MM.1S (cell line): ENCODE measurements at regions not wholly inside any gene's neighbourhood (a gene's known extent, or its start where the extent isn't known, plus 50 kb on each side); places are given as distances from the start of the nearest gene placed in this dataset.

Source experiments
- DNase-seq: peaks from one replicate; pipeline ENCODE4 v3.0.0-alpha.2; 2015
- H2AFZ ChIP-seq: fragments of 300-600 bp; sonication (generic); 2 replicates; pipeline ENCODE4 v1.6.0; 2016; ENCODE audit warnings: antibody characterized with exemption, low read length
- H3F3A ChIP-seq: fragments of 300-600 bp; sonication (generic); 2 replicates; pipeline ENCODE4 v1.6.1; 2016; ENCODE audit warnings: mild to moderate bottlenecking, antibody characterized with exemption, low read length, moderate library complexity, mixed read lengths; ENCODE audit not compliant: insufficient read depth
- H3K27ac ChIP-seq: fragments of 300-600 bp; sonication (generic); 2 replicates; pipeline ENCODE4 v1.5.1; 2016; ENCODE audit warnings: mild to moderate bottlenecking, low read length
- H3K27me3 ChIP-seq: fragments of 300-600 bp; sonication (generic); replicated peaks from 2 replicates; pipeline ENCODE4 v1.6.0; 2016; ENCODE audit warnings: low read length; ENCODE audit not compliant: insufficient read depth
- H3K36me3 ChIP-seq: fragments of 300-600 bp; sonication (generic); replicated peaks from 2 replicates; pipeline ENCODE4 v1.6.1; 2016; ENCODE audit warnings: mild to moderate bottlenecking, low read length, mixed read lengths; ENCODE audit not compliant: insufficient read depth
- H3K4me1 ChIP-seq: fragments of 300-600 bp; sonication (generic); 2 replicates; pipeline ENCODE4 v1.6.1; 2016; ENCODE audit warnings: low read length, mixed read lengths
- H3K4me2 ChIP-seq: fragments of 300-600 bp; sonication (generic); 2 replicates; pipeline ENCODE4 v1.6.0; 2016; ENCODE audit warnings: low read depth, low read length
- H3K4me3 ChIP-seq: fragments of 300-600 bp; sonication (generic); 2 replicates; pipeline ENCODE4 v1.5.1; 2016; ENCODE audit warnings: low read length, mixed read lengths
- H3K79me2 ChIP-seq: fragments of 300-600 bp; sonication (generic); 2 replicates; pipeline ENCODE4 v1.6.1; 2016; ENCODE audit warnings: mixed run types, low read length, mixed read lengths
- H3K9ac ChIP-seq: fragments of 300-600 bp; sonication (generic); 2 replicates; pipeline ENCODE4 v1.6.1; 2016; ENCODE audit warnings: low read length, mixed read lengths
- H3K9me2 ChIP-seq: fragments of 300-600 bp; sonication (generic); replicated peaks from 2 replicates; pipeline ENCODE4 v1.6.1; 2016; ENCODE audit warnings: mild to moderate bottlenecking, low read length, mixed read lengths; ENCODE audit not compliant: insufficient read depth
- H3K9me3 ChIP-seq: fragments of 300-600 bp; sonication (generic); replicated peaks from 2 replicates; pipeline ENCODE4 v1.6.1; 2016; ENCODE audit warnings: mild to moderate bottlenecking, low read length, mixed read lengths; ENCODE audit not compliant: insufficient read depth
- H4K20me1 ChIP-seq: fragments of 300-600 bp; sonication (generic); 2 replicates; pipeline ENCODE4 v1.6.1; 2016; ENCODE audit warnings: mild to moderate bottlenecking, low read length, moderate library complexity, mixed read lengths; ENCODE audit not compliant: insufficient read depth
- EZH2 ChIP-seq: fragments of 300-600 bp; sonication (generic); optimal IDR thresholded peaks from 2 replicates; pipeline ENCODE3; 2017; ENCODE audit warnings: low read depth, mild to moderate bottlenecking, antibody characterized with exemption, low read length, mixed read lengths
- EZH2phosphoT487 ChIP-seq: fragments of 300-600 bp; sonication (generic); IDR thresholded peaks from 2 replicates; pipeline ENCODE4 v1.6.1; 2018; ENCODE audit warnings: antibody characterized with exemption, low read length
- TF ChIP-seq, protein P1 (sequence below): fragments of 300-600 bp; sonication (generic); IDR thresholded peaks from 2 replicates; pipeline ENCODE4 v1.5.1; 2016; ENCODE audit warnings: antibody characterized with exemption, low read length, mixed read lengths

DNA sequence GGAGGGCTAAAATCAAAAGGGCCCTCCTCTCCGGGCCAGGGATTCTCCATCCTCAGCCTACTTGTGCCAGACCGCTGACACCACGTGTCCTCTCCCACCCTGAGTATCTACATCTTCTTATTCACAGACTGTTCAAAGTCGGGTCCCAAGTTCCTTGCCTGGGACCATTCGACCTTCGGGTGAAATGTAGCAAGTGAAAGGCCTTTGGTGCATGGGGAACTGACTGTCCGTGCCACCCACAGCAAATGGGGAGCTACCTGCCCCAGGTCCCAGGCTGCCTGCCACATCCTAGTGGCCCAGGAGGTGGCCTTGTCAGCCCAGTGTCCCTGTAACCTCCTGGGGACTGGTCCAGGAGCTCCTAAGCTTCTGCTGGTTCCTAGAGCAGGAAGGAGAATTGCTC is 67.3 kb downstream of the RTL6 start:
- Histone ChIP-seq H2AFZ (no peak overlapping the region), H3F3A (no peaks in the 10 kb centered on the region), H3K9me2 (no peaks in the 10 kb centered on the region), H3K4me1 (no peaks in the 10 kb centered on the region), H3K36me3 (no peaks in the 10 kb centered on the region), H3K9me3 (no peaks in the 10 kb centered on the region), H3K9ac (no peak overlapping the region), H3K4me3 (no peak overlapping the region), H3K27me3 (peaks cover 97% of the 10 kb centered on the region), H3K4me2 (no peak overlapping the region), H4K20me1 (no peaks in the 10 kb centered on the region), H3K27ac (no peak overlapping the region), H3K79me2 (no peaks in the 10 kb centered on the region)
- TF ChIP-seq, protein P1, sequence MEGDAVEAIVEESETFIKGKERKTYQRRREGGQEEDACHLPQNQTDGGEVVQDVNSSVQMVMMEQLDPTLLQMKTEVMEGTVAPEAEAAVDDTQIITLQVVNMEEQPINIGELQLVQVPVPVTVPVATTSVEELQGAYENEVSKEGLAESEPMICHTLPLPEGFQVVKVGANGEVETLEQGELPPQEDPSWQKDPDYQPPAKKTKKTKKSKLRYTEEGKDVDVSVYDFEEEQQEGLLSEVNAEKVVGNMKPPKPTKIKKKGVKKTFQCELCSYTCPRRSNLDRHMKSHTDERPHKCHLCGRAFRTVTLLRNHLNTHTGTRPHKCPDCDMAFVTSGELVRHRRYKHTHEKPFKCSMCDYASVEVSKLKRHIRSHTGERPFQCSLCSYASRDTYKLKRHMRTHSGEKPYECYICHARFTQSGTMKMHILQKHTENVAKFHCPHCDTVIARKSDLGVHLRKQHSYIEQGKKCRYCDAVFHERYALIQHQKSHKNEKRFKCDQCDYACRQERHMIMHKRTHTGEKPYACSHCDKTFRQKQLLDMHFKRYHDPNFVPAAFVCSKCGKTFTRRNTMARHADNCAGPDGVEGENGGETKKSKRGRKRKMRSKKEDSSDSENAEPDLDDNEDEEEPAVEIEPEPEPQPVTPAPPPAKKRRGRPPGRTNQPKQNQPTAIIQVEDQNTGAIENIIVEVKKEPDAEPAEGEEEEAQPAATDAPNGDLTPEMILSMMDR = no peak
- TF ChIP-seq EZH2 = no peak
- TF ChIP-seq EZH2phosphoT487 = no peak
- DNase-seq = no peak

DNA sequence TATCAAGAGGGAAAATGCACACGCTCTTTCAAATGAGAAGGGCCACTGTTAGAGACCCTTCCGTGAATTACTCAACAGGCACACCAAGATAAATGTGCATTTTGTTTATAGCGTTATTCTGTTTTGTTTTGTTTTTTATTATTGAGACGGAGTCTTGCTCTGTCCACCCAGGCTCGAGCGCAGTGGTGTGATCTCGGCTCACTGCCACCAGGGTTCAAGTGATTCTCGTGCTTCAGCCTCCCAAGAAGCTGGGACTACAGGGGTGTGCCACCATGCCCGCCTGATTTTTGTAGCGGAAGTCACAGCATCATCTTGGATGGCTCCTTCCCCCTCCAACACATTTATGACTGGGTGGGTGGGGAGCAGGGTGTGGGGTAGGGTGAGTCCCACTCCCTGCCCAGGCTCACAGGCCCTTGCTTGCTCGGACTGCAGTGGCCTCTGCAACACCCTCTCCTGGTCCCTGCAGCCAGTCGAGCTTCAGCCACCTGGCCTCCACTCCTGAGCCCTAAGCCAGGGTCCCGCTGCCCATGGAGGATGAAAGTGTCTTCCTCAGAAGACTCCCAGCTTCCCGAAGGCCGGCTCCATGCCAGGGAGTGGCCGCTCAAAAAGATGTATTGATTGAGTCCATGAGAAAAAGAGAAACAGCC is 68.0 kb downstream of the RTL6 start:
- Histone ChIP-seq H3K9ac (no peak overlapping the region), H3K9me2 (no peaks in the 10 kb centered on the region), H3K9me3 (no peaks in the 10 kb centered on the region), H3K4me3 (no peak overlapping the region), H2AFZ (no peak overlapping the region), H3K27me3 (peaks cover 97% of the 10 kb centered on the region), H3K4me1 (no peaks in the 10 kb centered on the region), H3K36me3 (no peaks in the 10 kb centered on the region), H4K20me1 (no peaks in the 10 kb centered on the region), H3K27ac (no peak overlapping the region), H3K79me2 (no peaks in the 10 kb centered on the region), H3K4me2 (no peak overlapping the region), H3F3A (no peaks in the 10 kb centered on the region)
- TF ChIP-seq EZH2 = no peak
- TF ChIP-seq, protein P1 = no peak
- TF ChIP-seq EZH2phosphoT487 = no peak
- no peak for DNase-seq

DNA sequence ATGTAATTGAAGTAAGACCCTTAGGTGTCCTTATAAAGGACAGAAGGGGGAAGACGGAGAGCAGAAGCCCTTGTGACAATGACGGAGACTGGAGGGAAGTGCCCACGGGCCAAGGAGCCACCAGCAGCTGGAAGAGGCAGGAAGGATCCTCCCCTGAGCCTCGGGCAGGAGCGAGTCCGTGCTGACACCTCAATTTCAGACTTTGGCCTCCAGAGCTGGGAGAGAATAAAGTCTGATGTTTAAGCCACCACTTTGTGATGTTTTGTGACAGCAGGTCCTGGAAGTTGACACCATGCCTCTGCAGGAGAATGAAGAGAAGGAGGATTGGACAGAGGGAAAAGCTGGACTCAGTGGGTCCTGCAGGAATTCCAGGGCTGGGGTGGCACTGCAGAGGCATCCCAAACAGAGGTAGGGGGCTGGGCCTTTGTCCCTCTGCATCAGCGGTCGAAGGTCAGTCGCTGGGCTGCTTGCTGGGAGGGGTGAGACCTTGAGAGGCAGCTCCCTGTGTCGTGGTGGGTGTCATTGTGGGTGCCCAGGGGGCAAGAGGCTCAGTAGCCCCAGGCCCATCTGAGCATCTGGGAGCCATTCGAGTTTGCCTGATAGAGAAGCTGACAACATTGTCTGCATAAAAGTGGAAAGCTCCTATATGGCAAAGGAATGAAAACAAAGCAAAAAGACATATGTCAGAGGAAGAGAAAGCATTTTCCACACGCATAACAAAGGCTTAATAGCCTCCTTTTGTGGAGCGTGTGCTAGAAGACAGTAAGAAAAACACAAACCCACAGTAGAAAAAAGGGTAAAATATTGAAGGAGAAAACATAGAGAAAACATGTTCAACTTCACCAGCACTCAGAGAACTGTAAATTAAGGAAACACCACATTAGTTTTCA is 68.8 kb downstream of the RTL6 start:
- H3K36me3 ChIP-seq = no peaks in the 10 kb centered on the region
- TF ChIP-seq EZH2phosphoT487 = no peak
- TF ChIP-seq, protein P1 = no peak
- TF ChIP-seq EZH2 = no peak
- peaks cover 97% of the 10 kb centered on the region for H3K27me3 ChIP-seq
- no peak overlapping the region for H3K4me3 ChIP-seq
- H3K4me1 ChIP-seq = no peaks in the 10 kb centered on the region
- H3K9me3 ChIP-seq = no peaks in the 10 kb centered on the region
- H4K20me1 ChIP-seq = no peaks in the 10 kb centered on the region
- H3K27ac ChIP-seq = no peak overlapping the region
- H3K4me2 ChIP-seq = no peak overlapping the region
- no peak for DNase-seq
- H3F3A ChIP-seq = no peaks in the 10 kb centered on the region
- H3K79me2 ChIP-seq = no peaks in the 10 kb centered on the region
- no peak overlapping the region for H3K9ac ChIP-seq
- no peaks in the 10 kb centered on the region for H3K9me2 ChIP-seq
- no peak overlapping the region for H2AFZ ChIP-seq
